Stomach (tissue), 8 donors: ENCODE measurements at regions not wholly inside any gene's neighbourhood (a gene's known extent, or its start where the extent isn't known, plus 50 kb on each side); places are given as distances from the start of the nearest gene placed in this dataset.

Experiments used
- DNase-seq, 2 donors: peaks; one replicate each; pipeline versions ENCODE4 v3.0.0 to v3.0.0-alpha.2; 2013 to 2019
- H3K27ac ChIP-seq, 5 donors: fragments of 200-600 bp in 4 of 5; sonication (generic) in 4 of 5; one replicate each; pipeline ENCODE4 v1.5.1; 2013 to 2019; ENCODE audit warnings: mild to moderate bottlenecking in 1 of 5, moderate library complexity in 1 of 5
- H3K27me3 ChIP-seq, 3 donors: fragments of 200-600 bp; sonication (generic); one replicate each; pipeline ENCODE4 v1.5.1; 2017 to 2019; ENCODE audit warnings: mixed run types in 1 of 3
- H3K36me3 ChIP-seq, 4 donors: fragments of 200-600 bp; sonication (generic); 1 replicate in 3 of 4; 2 replicates in 1 of 4; pipeline ENCODE4 v1.5.1; 2016 to 2019
- H3K4me1 ChIP-seq, 4 donors: fragments of 200-600 bp; sonication (generic); one replicate each; pipeline ENCODE4 v1.5.1; 2016 to 2019
- H3K4me3 ChIP-seq, 4 donors: fragments of 200-600 bp; sonication (generic) in 3 of 4; one replicate each; pipeline ENCODE4 v1.5.1; 2016 to 2019; ENCODE audit warnings: mild to moderate bottlenecking in 1 of 4
- H3K9me3 ChIP-seq, 4 donors: fragments of 200-600 bp; sonication (generic); one replicate each; pipeline ENCODE4 v1.5.1; 2016 to 2019
- EP300 ChIP-seq: sonication (generic); formaldehyde crosslinking; IDR thresholded peaks from one replicate; pipeline ENCODE4 v1.6.1; 2017; ENCODE audit warnings: antibody characterized with exemption
- POLR2A ChIP-seq, 4 donors: fragments of 450-650 bp; IDR thresholded peaks; one replicate each; pipeline ENCODE4 v1.6.1; 2016; ENCODE audit warnings: antibody characterized with exemption in 4 of 4, control low read depth in 2 of 4, mild to moderate bottlenecking in 1 of 4, moderate library complexity in 1 of 4
- POLR2AphosphoS5 ChIP-seq, 3 donors: sonication (generic); formaldehyde crosslinking; IDR thresholded peaks; one replicate each; pipeline ENCODE4 v1.6.1; 2016; ENCODE audit warnings: antibody characterized with exemption in 3 of 3
- WGBS, 5 donors: extraction: QIAGEN DNeasy Blood & Tissue Kit in 3 of 5; methylation state at CpG; one replicate each; pipeline versions ENCODE4 v1.1.5 to v1.1.7; 2013 to 2018; 5-methylcytosine and 5-hydroxymethylcytosine counted together
- intact Hi-C: fragments of 100-400 bp; cut with DNase I; formaldehyde crosslinking; loops from one replicate; pipeline ENCODE4 v1.15.1; 2023; ENCODE audit warnings: low total_unique reads
- TF ChIP-seq, protein P1 (sequence below), 7 experiments: fragments of 450-650 bp in 4 of 7; fragments of 200-600 bp in 3 of 7; sonication (generic) in 3 of 7; IDR thresholded peaks; one replicate each; pipeline ENCODE4 v1.5.1; 2016 to 2019; ENCODE audit warnings: antibody characterized with exemption in 7 of 7, control low read depth in 2 of 7, mild to moderate bottlenecking in 1 of 7
- donor health status: healthy with polysubstance abuse.
- donor health status: Bipolar disorder and iron deficiency.
- donor health status: healthy.

DNA sequence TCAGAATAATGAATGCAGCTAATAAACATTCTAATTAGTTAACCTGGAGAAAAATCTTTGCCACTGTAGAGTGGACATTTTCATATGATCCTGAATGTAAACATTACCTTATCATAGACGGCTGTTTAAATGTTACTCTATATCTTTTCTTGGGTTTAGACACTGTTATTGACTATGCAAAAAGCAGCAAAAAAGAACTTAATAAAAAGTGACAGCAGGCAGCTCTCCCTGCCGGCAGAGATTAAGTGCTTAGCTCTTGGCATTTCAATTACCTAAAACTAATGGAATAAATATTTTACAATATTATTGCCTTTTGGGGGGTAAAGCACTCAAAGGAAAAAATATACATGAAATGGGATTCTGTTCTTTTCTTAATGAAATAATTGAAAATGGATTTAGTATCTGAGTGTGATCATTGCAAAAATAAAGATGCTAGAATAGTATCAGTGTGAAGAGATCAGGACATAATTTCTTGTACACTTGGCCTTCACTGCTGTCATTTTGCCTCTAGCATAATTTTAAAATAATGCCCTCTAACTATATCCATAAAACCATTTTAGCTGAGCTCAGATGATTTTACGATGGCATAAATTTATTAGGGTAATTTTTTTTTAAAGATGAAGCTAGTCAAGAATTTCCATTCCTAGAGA, 203.4 kb upstream of the DPP10 start:
- TF ChIP-seq POLR2AphosphoS5 (IDR thresholded peaks at IDR 0.05), result no peak
- no peak for TF ChIP-seq EP300
- TF ChIP-seq, protein P1, sequence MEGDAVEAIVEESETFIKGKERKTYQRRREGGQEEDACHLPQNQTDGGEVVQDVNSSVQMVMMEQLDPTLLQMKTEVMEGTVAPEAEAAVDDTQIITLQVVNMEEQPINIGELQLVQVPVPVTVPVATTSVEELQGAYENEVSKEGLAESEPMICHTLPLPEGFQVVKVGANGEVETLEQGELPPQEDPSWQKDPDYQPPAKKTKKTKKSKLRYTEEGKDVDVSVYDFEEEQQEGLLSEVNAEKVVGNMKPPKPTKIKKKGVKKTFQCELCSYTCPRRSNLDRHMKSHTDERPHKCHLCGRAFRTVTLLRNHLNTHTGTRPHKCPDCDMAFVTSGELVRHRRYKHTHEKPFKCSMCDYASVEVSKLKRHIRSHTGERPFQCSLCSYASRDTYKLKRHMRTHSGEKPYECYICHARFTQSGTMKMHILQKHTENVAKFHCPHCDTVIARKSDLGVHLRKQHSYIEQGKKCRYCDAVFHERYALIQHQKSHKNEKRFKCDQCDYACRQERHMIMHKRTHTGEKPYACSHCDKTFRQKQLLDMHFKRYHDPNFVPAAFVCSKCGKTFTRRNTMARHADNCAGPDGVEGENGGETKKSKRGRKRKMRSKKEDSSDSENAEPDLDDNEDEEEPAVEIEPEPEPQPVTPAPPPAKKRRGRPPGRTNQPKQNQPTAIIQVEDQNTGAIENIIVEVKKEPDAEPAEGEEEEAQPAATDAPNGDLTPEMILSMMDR (IDR thresholded peaks at IDR 0.05), result no peak
- TF ChIP-seq POLR2A (IDR thresholded peaks at IDR 0.05), result no peak
- Histone ChIP-seq H3K9me3 (peaks cover 0 to 10% (median 4%) of the 10 kb centered on the region in 4 donors), H3K4me3 (no peak overlapping the region), H3K4me1 (no peaks in the 10 kb centered on the region), H3K27me3 (no peaks in the 10 kb centered on the region), H3K27ac (no peak overlapping the region), H3K36me3 (no peaks in the 10 kb centered on the region)
- WGBS, 5 donors, result 40 to 53% (median 46%) methylated on average over 3 of the region's 3 CpGs
- no peak for DNase-seq
- intact Hi-C loops, result no loop called here

- no peaks in the 10 kb centered on the region for H3K4me1 ChIP-seq
- DNase-seq, result no peak
- H3K36me3 ChIP-seq, result no peaks in the 10 kb centered on the region
- no peak overlapping the region for H3K4me3 ChIP-seq
- H3K9me3 ChIP-seq, result no peaks in the 10 kb centered on the region
- H3K27me3 ChIP-seq, result no peaks in the 10 kb centered on the region
- TF ChIP-seq, protein P1 (IDR thresholded peaks at IDR 0.05), result no peak
- no peak for TF ChIP-seq EP300
- TF ChIP-seq POLR2AphosphoS5 (IDR thresholded peaks at IDR 0.05), result no peak
- TF ChIP-seq POLR2A (IDR thresholded peaks at IDR 0.05), result no peak
- 74 to 82% (median 76%) methylated on average over 3 of the region's 3 CpGs for WGBS, 5 donors
- intact Hi-C loops, result no loop called here
- H3K27ac ChIP-seq, result no peak overlapping the region
These were observed 193.8 kb upstream of the DPP10 start for GRCh38 chr2:114248648-114249047.

DNA sequence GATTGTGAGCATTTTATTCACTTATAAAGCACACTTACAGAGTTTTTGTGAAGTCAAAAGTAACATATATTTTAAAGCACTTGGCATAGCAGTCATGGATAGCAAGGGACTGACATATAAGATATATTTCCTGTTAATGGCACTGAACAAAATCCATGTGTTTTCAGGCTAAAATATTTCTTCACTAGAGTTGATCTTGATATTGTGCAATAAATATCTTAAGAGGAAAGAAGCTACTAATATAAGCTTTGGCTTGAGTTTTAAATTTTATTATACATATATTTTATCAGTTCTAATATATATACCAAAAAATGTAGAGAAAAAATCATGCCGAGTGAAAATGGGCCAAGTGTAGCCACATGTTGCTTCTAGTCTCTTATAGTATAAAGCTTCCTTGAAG, 189.7 kb upstream of the DPP10 start:
- no peak for DNase-seq
- H3K36me3 ChIP-seq, result no peaks in the 10 kb centered on the region
- H3K27ac ChIP-seq, result no peak overlapping the region
- no peaks in the 10 kb centered on the region for H3K27me3 ChIP-seq
- intact Hi-C loops, result no loop called here
- H3K4me3 ChIP-seq, result no peak overlapping the region
- no peaks in the 10 kb centered on the region for H3K9me3 ChIP-seq
- 83 to 91% (median 91%) methylated on average over 1 of the region's 1 CpG for WGBS, 5 donors
- no peaks in the 10 kb centered on the region for H3K4me1 ChIP-seq
- TF ChIP-seq, protein P1 (IDR thresholded peaks at IDR 0.05), result no peak
- TF ChIP-seq POLR2A (IDR thresholded peaks at IDR 0.05), result no peak
- no peak for TF ChIP-seq EP300
- no peak for TF ChIP-seq POLR2AphosphoS5 (IDR thresholded peaks at IDR 0.05)

- H3K27me3 ChIP-seq, result no peaks in the 10 kb centered on the region
- no peak overlapping the region for H3K4me3 ChIP-seq
- H3K27ac ChIP-seq, result no peak overlapping the region
- H3K9me3 ChIP-seq, result no peaks in the 10 kb centered on the region
- H3K36me3 ChIP-seq, result no peaks in the 10 kb centered on the region
- WGBS, 5 donors, result 38 to 79% (median 60%) methylated on average over 2 of the region's 2 CpGs
- H3K4me1 ChIP-seq, result no peaks in the 10 kb centered on the region
- TF ChIP-seq POLR2AphosphoS5 (IDR thresholded peaks at IDR 0.05) (no peak), POLR2A (IDR thresholded peaks at IDR 0.05) (no peak), EP300 (no peak)
- TF ChIP-seq, protein P1 (IDR thresholded peaks at IDR 0.05), result no peak
- intact Hi-C loops, result no loop called here
- DNase-seq, result no peak
These were observed 187.6 kb upstream of the DPP10 start for GRCh38 chr2:114254875-114255274.
